Skeletal muscle satellite cell (primary cell): ENCODE measurements at regions not wholly inside any gene's neighbourhood (a gene's known extent, or its start where the extent isn't known, plus 50 kb on each side); places are given as distances from the start of the nearest gene placed in this dataset.

Experiments
- H3K27me3 ChIP-seq: 2 replicates; pipeline ENCODE4 v1.7.0; 2013; ENCODE audit warnings: low read length; ENCODE audit not compliant: control insufficient read depth, insufficient read depth
- H3K36me3 ChIP-seq: 2 replicates; pipeline ENCODE4 v1.7.0; 2013; ENCODE audit warnings: mild to moderate bottlenecking, control low read depth, low read length; ENCODE audit not compliant: insufficient read depth
- H3K4me1 ChIP-seq: 2 replicates; pipeline ENCODE4 v1.7.0; 2013; ENCODE audit warnings: low read length; ENCODE audit not compliant: control insufficient read depth, insufficient read depth
- H3K4me2 ChIP-seq: 2 replicates; pipeline ENCODE4 v1.7.0; 2013; ENCODE audit warnings: mild to moderate bottlenecking, low read length
- H3K4me3 ChIP-seq: 2 replicates; pipeline ENCODE4 v1.7.0; 2013; ENCODE audit warnings: low read length
- H3K9ac ChIP-seq: 2 replicates; pipeline ENCODE4 v1.7.0; 2013; ENCODE audit warnings: mild to moderate bottlenecking, low read depth, low read length, moderate library complexity
- H3K9me3 ChIP-seq: replicated peaks from 2 replicates; pipeline ENCODE4 v1.7.0; 2013; ENCODE audit warnings: mild to moderate bottlenecking, control low read depth, low read length

DNA sequence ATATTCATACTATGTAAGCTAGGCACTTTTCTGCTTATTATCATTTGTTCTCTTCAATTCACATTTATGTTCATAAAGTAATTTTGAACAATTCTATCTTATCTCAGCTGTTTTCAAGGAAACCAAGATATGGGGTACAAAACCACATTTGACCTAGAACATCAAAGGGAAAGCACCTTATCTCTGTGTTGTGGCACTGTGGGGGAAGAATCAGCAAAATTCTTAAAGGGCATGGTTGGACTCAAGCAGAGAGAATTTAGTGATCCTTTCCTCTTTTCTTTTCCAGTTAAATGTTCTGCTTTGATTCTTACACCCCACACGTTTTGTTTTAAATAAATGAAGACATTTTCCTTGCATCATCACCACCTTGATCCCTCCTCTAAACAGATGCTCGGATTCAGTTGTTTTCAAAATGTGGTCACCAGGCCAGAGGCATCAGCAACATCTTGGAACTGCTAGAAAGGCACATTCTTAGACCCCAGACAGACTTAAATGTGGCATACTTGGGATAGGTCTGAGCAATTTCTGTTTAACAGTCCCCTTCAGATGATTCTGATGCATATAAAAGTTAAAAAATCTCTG, 128.4 kb upstream of the TP63 start:
- no peaks in the 10 kb centered on the region for H3K27me3 ChIP-seq
- no peak overlapping the region for H3K4me3 ChIP-seq
- no peaks in the 10 kb centered on the region for H3K4me1 ChIP-seq
- H3K36me3 ChIP-seq: no peaks in the 10 kb centered on the region
- no peak overlapping the region for H3K4me2 ChIP-seq
- no peak overlapping the region for H3K9ac ChIP-seq
- no peaks in the 10 kb centered on the region for H3K9me3 ChIP-seq

DNA sequence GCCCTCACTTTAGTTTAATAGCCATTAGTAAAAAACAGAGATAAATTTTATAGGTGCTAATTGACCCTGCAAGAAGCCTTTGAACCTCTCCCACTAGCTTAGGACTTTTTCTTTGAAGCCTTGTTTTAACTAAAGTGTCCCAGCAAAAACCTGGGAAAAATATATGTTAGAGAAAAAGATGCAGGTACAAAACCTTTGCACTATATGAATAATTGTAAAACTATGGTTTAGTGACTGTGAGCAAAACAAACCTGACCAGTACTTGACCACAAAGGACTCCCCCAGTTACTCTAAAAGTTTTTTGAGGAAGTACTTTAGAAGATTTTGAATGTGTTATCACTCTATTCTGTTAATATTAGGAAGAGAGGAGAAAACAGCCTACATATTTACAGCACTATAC, 123.3 kb upstream of the TP63 start:
- no peaks in the 10 kb centered on the region for H3K36me3 ChIP-seq
- H3K9ac ChIP-seq: no peak overlapping the region
- H3K4me2 ChIP-seq: no peak overlapping the region
- H3K27me3 ChIP-seq: no peaks in the 10 kb centered on the region
- H3K4me3 ChIP-seq: no peak overlapping the region
- H3K4me1 ChIP-seq: no peaks in the 10 kb centered on the region
- no peaks in the 10 kb centered on the region for H3K9me3 ChIP-seq

DNA sequence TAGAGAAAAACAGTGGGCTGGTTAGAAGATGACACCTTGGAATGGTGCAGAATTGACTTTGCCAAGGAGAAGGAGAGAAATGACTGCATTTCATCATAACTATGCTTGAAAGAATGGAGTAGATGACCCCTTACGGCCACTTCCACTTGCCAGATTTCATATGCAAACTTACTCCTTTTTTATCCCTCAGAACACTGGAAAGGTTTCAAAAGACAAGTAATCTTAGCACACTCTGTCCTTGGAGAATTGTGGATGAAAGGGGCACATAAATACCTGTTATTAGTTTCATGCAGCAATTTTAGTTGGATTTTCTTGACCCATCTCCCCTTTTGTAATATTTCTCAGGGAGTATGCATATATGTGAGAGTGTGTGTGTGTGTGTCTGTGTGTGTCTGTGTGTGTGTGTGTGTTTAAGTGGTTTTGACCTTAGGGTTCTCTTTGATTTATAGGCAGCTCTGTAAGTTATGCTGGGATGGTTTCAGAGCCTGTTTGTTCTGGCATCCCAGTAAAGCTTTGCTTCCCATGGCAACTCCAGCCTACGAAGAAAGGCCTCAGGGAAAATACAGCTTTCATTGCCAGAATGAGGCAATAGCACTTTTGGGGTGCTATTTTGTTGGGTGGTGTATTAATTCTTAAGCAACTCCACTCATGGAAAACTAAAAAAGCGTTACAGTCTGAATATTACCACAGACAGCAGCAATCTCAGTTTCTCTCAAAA, 122.2 kb upstream of the TP63 start:
- no peaks in the 10 kb centered on the region for H3K36me3 ChIP-seq
- no peaks in the 10 kb centered on the region for H3K4me1 ChIP-seq
- no peak overlapping the region for H3K4me2 ChIP-seq
- no peak overlapping the region for H3K9ac ChIP-seq
- H3K4me3 ChIP-seq: no peak overlapping the region
- H3K27me3 ChIP-seq: no peaks in the 10 kb centered on the region
- H3K9me3 ChIP-seq: no peaks in the 10 kb centered on the region

GRCh38 chr3:189512039-189512438, 119.2 kb upstream of the TP63 start:
- H3K9me3 ChIP-seq: no peaks in the 10 kb centered on the region
- H3K9ac ChIP-seq: no peak overlapping the region
- H3K4me2 ChIP-seq: no peak overlapping the region
- no peaks in the 10 kb centered on the region for H3K27me3 ChIP-seq
- H3K36me3 ChIP-seq: no peaks in the 10 kb centered on the region
- no peak overlapping the region for H3K4me3 ChIP-seq
- H3K4me1 ChIP-seq: no peaks in the 10 kb centered on the region

- Histone ChIP-seq H3K4me3 (no peak overlapping the region), H3K9ac (no peak overlapping the region), H3K27me3 (no peaks in the 10 kb centered on the region), H3K4me2 (no peak overlapping the region), H3K36me3 (no peaks in the 10 kb centered on the region), H3K9me3 (no peaks in the 10 kb centered on the region), H3K4me1 (no peaks in the 10 kb centered on the region)
Observed at GRCh38 chr3:189512821-189513220, 118.4 kb upstream of the TP63 start.

GRCh38 chr3:189513281-189514117, 117.7 kb upstream of the TP63 start:
- Histone ChIP-seq H3K4me2 (no peak overlapping the region), H3K9me3 (no peaks in the 10 kb centered on the region), H3K4me3 (no peak overlapping the region), H3K9ac (no peak overlapping the region), H3K27me3 (no peaks in the 10 kb centered on the region), H3K4me1 (no peaks in the 10 kb centered on the region), H3K36me3 (no peaks in the 10 kb centered on the region)

DNA sequence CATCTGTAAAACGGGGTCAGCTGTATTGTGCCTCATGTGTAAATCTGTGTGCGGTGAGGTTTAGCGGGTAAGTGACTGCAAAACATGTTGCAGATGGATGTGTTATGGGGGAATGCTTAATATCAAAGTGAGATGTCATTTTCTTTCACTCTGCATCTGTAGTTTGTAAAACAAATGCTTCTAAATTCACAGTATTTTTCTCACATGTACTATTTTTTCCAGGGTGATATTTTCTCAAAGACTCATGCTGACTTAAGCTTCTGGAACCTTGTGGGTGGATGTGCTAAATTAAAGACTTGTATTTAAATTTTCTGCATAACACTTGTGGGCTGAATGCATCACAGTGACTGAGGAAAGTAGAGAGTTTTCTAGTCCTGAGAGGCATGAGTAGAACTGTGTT, 115.2 kb upstream of the TP63 start:
- Histone ChIP-seq H3K9ac (no peak overlapping the region), H3K27me3 (no peaks in the 10 kb centered on the region), H3K9me3 (no peaks in the 10 kb centered on the region), H3K4me1 (no peaks in the 10 kb centered on the region), H3K4me2 (no peak overlapping the region), H3K36me3 (no peaks in the 10 kb centered on the region), H3K4me3 (no peak overlapping the region)

GRCh38 chr3:189517981-189518380, 113.2 kb upstream of the TP63 start:
- H3K9me3 ChIP-seq: no peaks in the 10 kb centered on the region
- no peak overlapping the region for H3K4me3 ChIP-seq
- no peaks in the 10 kb centered on the region for H3K27me3 ChIP-seq
- no peaks in the 10 kb centered on the region for H3K36me3 ChIP-seq
- no peak overlapping the region for H3K4me2 ChIP-seq
- H3K9ac ChIP-seq: no peak overlapping the region
- no peaks in the 10 kb centered on the region for H3K4me1 ChIP-seq

DNA sequence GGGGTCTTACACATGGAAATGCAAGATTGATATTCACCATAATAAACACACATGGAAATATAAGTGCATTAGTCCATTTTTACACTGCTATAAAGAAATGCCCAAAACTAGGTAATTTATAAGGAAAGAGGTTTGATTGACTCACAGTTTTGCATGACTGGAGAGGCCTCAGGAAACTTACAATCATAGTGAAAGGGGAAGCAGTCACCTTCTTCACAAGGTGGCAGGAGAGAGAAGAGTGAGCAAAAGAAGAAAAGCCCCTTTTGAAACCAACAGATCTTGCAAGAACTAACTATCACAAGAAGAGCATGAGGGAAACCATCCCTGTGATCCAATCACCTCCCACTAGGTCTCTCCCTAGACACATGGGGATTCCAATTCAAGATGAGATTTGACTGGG, 111.7 kb upstream of the TP63 start:
- H3K36me3 ChIP-seq: no peaks in the 10 kb centered on the region
- H3K4me1 ChIP-seq: no peaks in the 10 kb centered on the region
- no peak overlapping the region for H3K9ac ChIP-seq
- H3K4me3 ChIP-seq: no peak overlapping the region
- H3K4me2 ChIP-seq: no peak overlapping the region
- no peaks in the 10 kb centered on the region for H3K9me3 ChIP-seq
- no peaks in the 10 kb centered on the region for H3K27me3 ChIP-seq

DNA sequence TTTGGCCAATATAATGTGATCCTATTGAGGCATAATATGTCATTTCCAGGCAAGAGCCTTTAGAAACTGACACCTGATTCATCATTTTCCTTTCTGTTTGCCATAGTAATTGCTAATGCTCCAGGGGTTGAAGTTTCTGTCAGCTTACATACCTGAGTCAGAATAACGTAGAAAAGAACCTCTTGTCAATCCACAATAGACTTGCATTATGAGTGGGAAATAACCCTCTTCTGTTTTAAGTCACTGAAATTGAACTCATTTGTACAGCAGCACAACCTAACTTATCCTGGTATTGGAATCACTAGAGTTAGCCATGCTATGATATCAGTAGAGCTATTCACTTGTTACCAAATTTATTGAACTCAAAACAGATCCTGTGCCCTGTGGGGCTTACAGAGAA, 101.7 kb upstream of the TP63 start:
- H3K4me3 ChIP-seq: no peak overlapping the region
- no peaks in the 10 kb centered on the region for H3K36me3 ChIP-seq
- no peaks in the 10 kb centered on the region for H3K9me3 ChIP-seq
- no peaks in the 10 kb centered on the region for H3K4me1 ChIP-seq
- H3K4me2 ChIP-seq: no peak overlapping the region
- no peak overlapping the region for H3K9ac ChIP-seq
- H3K27me3 ChIP-seq: no peaks in the 10 kb centered on the region

DNA sequence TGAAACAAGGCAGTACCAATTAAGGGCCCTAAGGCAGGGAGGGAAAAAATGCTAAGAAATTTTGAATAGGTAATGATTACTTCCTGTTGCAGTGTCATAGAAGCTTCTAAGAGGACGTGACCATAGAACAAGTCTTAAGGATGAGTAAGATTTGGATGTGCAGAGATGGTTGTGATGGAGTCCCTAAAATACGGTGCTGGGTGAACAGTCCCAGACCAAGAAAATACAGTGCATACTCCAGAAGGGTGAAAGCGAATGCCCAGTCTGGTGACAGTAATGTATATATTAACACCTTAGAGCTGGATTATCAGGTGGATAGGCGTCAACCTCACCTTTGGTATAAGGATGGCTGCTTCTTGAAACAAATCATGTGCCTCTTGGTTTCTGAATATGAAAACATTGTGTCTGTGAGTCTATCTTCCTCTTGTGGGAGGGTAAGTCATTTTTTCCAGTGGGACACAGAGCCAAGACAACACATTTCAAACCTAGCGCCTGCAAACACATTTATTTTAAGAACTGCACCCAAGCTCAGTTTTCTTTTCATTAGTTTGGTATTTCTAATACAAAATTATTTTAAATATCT, 101.2 kb upstream of the TP63 start:
- no peak overlapping the region for H3K4me3 ChIP-seq
- H3K36me3 ChIP-seq: no peaks in the 10 kb centered on the region
- H3K9ac ChIP-seq: no peak overlapping the region
- no peaks in the 10 kb centered on the region for H3K9me3 ChIP-seq
- no peak overlapping the region for H3K4me2 ChIP-seq
- H3K27me3 ChIP-seq: no peaks in the 10 kb centered on the region
- no peaks in the 10 kb centered on the region for H3K4me1 ChIP-seq
